HG02981 (cell line): ENCODE measurements at regions not wholly inside any gene's neighbourhood (a gene's known extent, or its start where the extent isn't known, plus 50 kb on each side); places are given as distances from the start of the nearest gene placed in this dataset.

ENCODE experiments used
- ATAC-seq: cut with Tn5 transposase; IDR thresholded peaks from one replicate; pipeline ENCODE4 v1.9.1; 2021; ENCODE audit warnings: mild to moderate bottlenecking, moderate library complexity; ENCODE audit not compliant: unreplicated experiment

DNA sequence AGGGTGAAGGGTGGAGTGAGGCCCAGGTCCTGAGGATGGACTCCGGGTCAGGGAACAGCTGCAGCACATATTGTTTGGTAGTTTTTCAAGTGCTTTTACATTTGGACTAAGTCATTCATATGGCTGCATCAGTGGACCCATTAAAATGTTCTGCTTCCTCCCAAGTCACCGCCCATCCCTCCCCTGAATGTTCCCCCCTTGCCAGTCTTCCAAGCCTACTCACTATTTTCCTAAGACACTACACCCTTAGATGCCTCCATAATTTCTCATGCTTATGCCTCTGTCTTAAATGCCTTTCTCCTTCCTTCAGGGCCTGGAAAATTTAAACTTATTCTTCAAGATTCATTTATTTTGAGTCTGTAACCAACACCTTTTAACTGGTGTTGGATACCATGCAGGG is 86.6 kb upstream of the NR4A3 start:
- ATAC-seq = no peak

DNA sequence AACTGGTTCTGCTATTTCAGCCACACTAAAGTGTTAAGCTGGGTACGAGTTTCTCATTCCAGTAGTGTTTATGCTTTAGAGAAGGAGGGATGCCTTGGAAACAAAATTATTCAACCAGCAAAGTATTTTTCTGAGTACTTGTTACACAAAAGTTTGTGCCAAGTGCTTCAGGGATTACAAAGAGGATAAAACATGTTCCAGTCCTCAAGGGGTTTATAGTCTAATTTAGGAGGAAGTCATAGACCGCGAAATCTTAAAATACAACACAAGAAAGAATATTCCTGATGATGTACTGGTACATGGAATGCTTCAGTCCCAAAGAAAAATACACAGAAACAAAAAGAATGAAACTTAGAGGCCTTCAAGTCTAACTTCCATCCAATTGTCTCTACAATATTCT is 85.4 kb upstream of the NR4A3 start:
- no peak for ATAC-seq

DNA sequence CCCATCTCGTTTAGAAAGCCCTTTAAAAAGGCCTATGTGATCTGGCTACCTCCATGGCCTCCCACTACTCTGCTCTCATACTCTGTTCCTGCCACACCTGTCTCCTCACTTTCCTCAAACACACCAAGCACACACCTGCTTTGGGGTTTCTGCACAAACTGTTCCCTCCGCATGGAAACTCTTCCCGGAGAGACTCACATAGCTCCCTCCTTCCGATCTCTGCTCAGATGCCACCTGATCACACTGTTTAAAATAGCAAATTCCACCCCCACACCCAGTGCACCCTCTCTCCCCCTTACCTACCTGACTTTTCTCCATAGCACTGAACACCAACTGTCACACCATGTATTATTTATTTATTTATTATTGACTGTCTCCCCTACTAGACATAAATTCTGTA is 84.0 kb upstream of the NR4A3 start:
- no peak for ATAC-seq

DNA sequence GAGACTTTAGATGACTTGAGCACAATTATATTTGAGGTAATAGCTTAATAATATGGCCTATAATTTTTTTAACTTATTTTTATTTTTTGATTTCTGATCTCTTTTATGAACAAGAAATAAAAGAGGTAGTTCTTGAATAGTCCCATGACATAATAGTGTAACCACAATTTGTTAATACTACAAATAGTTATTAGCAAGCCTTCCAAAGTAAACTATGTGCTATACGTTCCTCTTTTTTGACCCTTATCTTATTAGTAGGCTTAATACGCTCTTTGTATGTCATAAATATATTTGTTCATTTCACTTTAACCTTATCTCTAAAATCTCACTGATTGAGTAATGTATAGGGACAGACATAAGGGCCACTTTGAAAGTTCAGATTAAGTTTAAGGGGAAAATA is 78.7 kb upstream of the NR4A3 start:
- ATAC-seq = no peak

DNA sequence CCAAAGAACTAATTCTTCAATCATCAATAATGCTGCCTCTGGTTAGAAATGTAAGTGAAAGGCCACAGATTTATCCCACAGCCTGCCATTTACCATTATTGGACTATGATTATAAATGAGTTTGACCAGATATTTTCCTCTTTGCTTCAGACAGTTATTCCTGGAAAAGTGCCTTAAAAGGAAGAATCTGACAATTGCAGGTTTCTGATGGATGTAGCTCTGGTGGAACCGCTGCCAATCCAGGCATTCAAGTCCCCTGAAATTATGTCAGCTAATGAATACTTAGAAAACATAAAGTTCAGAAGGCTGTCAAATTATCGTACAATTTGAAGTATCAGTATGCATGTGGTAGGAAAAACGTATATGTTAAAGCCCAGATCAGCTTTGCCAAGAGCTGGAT is 78.2 kb upstream of the NR4A3 start:
- no peak for ATAC-seq

DNA sequence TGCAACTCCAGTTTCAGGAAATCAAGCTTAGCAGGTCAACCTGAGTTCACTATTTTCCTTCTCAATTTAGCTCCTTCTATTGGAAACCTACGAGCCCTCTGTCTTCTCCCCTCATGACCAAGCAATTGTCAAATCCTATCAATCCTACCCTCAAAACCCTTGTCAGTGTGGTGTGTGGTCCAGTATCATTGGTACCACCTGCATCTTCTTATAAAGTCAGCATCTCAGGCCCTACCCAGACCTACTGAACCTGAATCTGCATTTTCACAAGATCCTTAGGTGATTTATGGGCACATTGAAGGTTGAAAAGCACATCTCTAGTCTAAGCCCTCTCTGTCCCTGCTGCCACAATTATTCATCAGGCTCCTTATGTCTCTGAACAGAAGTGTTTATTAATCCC is 77.6 kb upstream of the NR4A3 start:
- ATAC-seq = no peak

DNA sequence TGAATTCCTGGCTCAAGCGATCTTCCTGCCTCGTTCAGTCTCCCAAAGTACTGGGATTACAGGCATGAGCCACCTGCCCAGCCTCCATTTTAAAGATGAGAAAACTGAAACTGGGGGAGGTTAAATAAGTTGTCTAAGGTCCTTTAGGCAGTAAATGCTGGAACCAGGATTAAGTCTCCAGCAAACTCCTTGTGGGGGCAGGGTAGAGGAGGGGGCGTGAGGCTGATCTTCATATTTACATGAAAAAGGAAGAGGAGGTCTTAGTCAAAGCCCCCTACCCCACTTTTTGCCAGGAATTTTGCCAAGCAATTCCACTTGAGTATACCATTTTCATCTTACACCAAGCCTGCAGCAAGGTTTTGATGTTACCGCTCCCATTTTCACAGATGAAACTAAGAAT is 76.6 kb upstream of the NR4A3 start:
- no peak for ATAC-seq

DNA sequence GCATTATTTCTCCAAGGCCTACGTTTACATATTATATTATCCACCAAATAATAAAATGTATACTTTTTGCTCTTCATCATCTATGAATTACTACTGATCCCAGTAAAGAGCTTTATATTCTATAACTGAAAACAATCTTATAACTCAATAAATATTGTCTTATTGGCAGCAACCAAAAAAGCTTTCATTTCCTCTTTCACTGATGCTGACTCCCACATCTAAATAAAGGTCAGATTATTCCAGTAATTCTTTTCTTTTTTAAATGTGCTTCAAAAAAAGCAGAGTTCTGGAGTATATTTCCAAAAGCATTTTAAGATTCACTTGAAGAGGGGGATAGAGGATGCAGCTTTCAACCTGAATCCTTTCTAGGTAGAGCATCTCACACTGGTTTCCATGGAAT is 75.3 kb upstream of the NR4A3 start:
- ATAC-seq = no peak

DNA sequence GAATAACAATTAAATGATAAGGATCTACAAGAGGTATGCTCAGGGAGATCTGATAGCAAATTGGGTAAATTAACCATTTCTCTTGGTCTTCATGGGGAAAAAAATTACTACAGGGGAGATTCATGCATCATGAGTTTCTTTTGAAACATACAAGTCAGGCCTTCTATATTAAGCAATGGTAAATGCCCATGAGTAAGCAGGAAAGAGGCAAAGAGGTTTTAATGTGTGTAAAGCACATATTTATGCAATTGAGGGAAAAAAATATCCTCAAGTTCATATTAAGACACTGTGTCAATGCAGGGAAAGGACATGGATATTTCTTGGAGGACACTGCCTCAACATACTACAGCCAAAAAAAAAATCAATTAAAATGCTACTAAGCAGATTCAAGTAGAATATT is 73.4 kb upstream of the NR4A3 start:
- ATAC-seq = no peak

DNA sequence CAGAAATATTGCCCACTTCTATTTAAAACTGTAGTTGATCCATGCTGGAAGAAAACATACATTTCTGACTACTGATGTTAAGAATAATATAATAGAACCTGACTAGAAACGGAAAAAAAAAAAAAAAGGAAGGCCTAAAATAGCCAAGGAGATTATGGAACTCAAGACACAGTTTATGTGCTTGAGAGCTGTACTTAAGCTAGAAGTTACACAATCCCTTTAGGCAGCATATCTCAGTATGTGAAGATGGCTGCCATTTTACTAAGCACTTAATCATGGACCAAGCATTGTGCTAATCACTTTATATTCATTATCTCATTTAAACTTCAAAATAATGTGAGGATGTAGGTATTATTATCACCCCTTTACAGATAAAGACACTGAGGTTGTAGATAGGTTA is 73.0 kb upstream of the NR4A3 start:
- no peak for ATAC-seq

DNA sequence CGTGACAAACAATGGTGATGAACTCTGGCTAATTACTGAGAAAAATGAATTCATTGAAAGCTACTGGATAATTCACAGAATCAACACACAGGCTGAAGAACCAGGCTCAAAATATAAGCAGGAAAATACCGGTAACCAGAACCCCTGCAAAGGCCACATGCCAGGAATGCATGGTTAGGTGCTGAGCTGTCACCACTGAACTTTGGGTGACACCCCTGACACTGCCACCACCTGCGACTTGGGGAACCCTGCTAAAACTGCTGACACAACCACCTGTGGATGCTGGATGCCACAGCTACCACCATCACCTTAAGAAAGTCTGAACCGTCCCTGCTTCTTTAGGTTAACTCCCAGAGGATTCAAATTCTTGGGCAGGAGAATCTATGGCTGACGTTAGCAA is 72.0 kb upstream of the NR4A3 start:
- ATAC-seq = no peak

DNA sequence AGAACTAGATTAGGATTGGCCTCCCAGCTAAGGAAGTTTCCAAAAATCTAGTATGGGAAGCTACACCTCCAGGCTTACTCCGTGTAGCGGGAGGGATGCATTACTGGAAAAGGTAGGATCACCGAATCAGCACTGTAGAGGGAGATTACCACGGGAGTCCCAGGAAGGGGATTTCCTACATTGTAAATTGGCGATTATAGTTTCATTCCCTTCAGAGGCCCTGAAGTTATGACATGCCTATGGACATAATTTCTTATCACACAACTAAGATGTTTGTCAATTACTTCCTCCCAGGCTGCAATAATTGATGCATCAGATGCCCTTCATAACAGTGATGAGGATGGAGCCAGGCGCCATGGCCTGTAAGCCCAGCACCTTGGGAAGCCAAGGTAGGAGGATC is 71.2 kb upstream of the NR4A3 start:
- no peak for ATAC-seq

DNA sequence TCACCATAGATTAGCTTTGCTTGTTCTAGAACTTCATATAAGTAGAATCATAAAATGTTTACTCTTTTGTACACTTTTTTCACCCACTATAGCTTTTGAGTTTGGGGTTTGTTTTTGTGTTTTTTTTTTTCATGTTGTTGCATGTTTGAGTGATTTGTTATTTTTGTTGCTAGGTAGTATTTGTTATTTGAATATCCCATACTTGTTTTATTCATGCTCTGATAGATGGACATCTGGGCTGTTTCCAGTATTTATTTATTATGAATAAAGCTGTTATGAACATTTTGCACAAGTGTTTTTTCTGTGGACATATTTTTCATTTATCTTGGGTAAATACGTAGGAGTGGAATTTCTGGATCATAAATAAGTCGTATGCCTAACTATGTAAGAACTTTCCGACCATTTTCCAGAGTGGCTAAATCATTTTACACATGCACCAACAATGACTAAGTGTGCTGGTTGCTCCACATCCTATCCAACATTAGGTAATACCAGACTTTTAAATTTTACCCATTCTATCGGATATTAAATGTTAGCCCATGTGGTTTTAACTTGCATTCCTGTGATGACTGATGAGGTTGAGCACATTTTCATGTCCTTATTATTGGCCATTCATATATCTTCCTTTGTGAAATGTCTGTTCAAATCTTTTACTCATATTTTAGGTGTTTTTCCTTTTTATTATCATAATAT is 69.1 kb upstream of the NR4A3 start:
- no peak for ATAC-seq

DNA sequence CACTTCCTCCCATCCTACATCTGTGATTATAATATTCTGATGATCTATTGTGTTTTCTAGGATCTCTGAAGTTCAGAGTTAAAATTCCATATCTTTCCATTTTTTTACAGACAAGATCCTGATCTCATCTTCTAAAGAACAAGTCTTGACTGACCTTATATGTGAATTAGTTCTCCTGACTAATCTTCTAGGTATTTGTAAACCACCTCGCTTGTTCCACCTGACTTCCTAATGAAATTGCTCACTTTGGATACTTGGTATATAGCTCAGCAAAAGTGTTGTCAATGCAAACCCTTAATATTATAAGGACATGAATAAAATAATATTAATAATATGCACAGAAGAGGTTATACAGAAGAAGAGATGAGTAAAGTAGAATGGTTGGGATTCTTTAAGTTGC is 68.2 kb upstream of the NR4A3 start:
- no peak for ATAC-seq

DNA sequence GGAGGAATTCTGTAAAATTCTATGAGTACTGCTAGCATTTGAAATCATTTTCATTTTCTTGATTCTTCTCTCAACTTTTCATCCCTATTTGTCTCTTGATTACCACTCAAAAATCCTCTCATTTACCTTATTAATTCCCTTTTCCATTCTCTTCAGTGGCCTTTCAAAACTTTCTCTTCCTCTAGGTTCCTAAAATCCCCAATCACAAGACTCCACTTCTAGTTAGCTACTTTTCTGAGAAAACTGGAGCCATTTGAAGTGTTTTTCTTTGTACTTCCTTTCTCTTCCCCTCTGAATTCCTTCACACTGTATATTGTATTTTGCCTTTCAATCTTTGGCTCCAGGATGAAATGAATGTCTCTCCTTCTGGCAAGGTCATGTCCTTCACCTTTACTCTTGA is 61.3 kb upstream of the NR4A3 start:
- ATAC-seq = no peak

DNA sequence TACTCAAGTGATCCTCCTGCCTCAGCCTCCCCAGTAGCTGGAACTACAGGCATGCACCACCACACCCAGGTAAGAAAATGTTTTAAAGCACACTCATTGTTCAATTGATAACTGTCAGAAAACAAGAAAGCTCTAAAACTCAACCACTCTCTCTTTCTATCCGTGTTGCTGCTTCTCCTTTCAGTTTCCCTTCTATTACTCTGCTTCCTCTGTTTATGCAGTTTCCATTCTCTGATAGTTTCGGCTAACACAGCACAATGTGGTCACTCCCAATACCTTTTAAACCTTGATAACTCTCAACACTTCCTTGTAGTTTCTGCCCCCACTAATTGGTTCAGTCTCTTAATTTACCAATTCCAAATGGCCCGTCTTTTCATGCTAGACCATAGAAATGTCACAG is 59.2 kb upstream of the NR4A3 start:
- ATAC-seq = peak; percentile 97
